A549 (cell line): ENCODE measurements at regions not wholly inside any gene's neighbourhood (a gene's known extent, or its start where the extent isn't known, plus 50 kb on each side); places are given as distances from the start of the nearest gene placed in this dataset.

Source experiments
- ATAC-seq, 2 experiments: fragments of 200-7000 bp in 1 of 2; fragments of >200 bp in 1 of 2; cut with Nextera tagmentation in 1 of 2; cut with Tn5 transposase in 1 of 2; 3 replicates each; pipeline versions ENCODE4 v1.8.0 to v1.9.1; 2018 to 2020; ENCODE audit warnings: mild to moderate bottlenecking in 1 of 2, moderate library complexity in 1 of 2
- CTCF ChIA-PET: fragments of 300-600 bp; sonication (Branson Sonifier 250); formaldehyde crosslinking; extraction: SDS; loops from one replicate; lab custom pipeline; 2021; ENCODE audit warnings: antibody characterized with exemption, inconsistent platforms; lab: Yijun Ruan, JAX
- POLR2A ChIA-PET: fragments of 350-600 bp; formaldehyde crosslinking; extraction: SDS; loops from one replicate; lab custom pipeline; 2021; ENCODE audit warnings: antibody characterized with exemption, inconsistent platforms; lab: Yijun Ruan, JAX
- DNase-seq, 2 experiments: peaks; one replicate each; pipeline versions ENCODE4 v3.0.0 to v3.0.0-alpha.2; 2011 to 2016; ENCODE audit warnings: low read depth in 1 of 2, low spot score in 1 of 2
- FAIRE-seq: peaks from 2 replicates; lab custom pipeline; 2011; peaks lifted over from hg19 to GRCh38; lab: Jason Lieb, UNC
- H3K27ac ChIP-seq, 2 experiments: fragments of >200 bp; sonication (Bioruptor Twin); formaldehyde crosslinking; 3 replicates each; pipeline ENCODE4 v1.5.1; 2016 to 2017
- H3K4me1 ChIP-seq: fragments of >200 bp; sonication (Bioruptor Twin); formaldehyde crosslinking; 3 replicates; pipeline ENCODE4 v1.6.1; 2016
- H3K4me2 ChIP-seq: fragments of >200 bp; sonication (Bioruptor Twin); formaldehyde crosslinking; 3 replicates; pipeline ENCODE4 v1.6.1; 2016
- H3K4me3 ChIP-seq: fragments of >200 bp; sonication (Bioruptor Twin); formaldehyde crosslinking; 3 replicates; pipeline ENCODE4 v1.5.1; 2016
- H3K9me3 ChIP-seq: fragments of >200 bp; sonication (Bioruptor Twin); formaldehyde crosslinking; 3 replicates; pipeline ENCODE4 v1.6.1; 2016
- CBX2 ChIP-seq: fragments of 200-600 bp; sonication (generic); IDR thresholded peaks from 2 replicates; pipeline ENCODE4 v1.6.1; 2016; ENCODE audit warnings: low read depth, mild to moderate bottlenecking, borderline replicate concordance
- E2F6 ChIP-seq: IDR thresholded peaks from 2 replicates; pipeline ENCODE4 v1.6.1; 2012; ENCODE audit warnings: low read depth, borderline replicate concordance
- ESRRA ChIP-seq: fragments of 150-350 bp; IDR thresholded peaks from 2 replicates; pipeline ENCODE4 v1.6.1; 2014; ENCODE audit warnings: mild to moderate bottlenecking, low read length, borderline replicate concordance
- FOSL2 ChIP-seq, 2 experiments: fragments of 450-650 bp in 1 of 2; fragments of >200 bp in 1 of 2; sonication (Bioruptor Twin) in 1 of 2; formaldehyde crosslinking; IDR thresholded peaks; 2 replicates each; pipeline versions ENCODE4 v1.5.0 to v1.6.1; 2016 to 2020; ENCODE audit warnings: mild to moderate bottlenecking in 1 of 2, moderate library complexity in 1 of 2
- FOXS1 ChIP-seq: fragments of 250-450 bp; sonication (Bioruptor Pico); IDR thresholded peaks from 2 replicates; pipeline ENCODE4 v1.5.0; 2020; ENCODE audit warnings: mild to moderate bottlenecking, moderate library complexity
- HES2 ChIP-seq: fragments of >200 bp; sonication (Bioruptor Twin); formaldehyde crosslinking; IDR thresholded peaks from 2 replicates; pipeline ENCODE4 v1.6.1; 2016
- HOXB5 ChIP-seq: fragments of 250-450 bp; sonication (Bioruptor Pico); IDR thresholded peaks from 2 replicates; pipeline ENCODE4 v1.5.0; 2020; ENCODE audit warnings: mild to moderate bottlenecking, moderate library complexity
- MAFK ChIP-seq: fragments of 450-650 bp; IDR thresholded peaks from 2 replicates; pipeline ENCODE4 v1.6.1; 2014; ENCODE audit not compliant: partially characterized antibody
- NPAS2 ChIP-seq: fragments of 250-450 bp; sonication (Bioruptor Pico); IDR thresholded peaks from 2 replicates; pipeline ENCODE4 v1.8.0; 2022; ENCODE audit warnings: mild to moderate bottlenecking, moderate library complexity, borderline replicate concordance
- NR3C1 ChIP-seq: fragments of >200 bp; sonication (Bioruptor Twin); formaldehyde crosslinking; IDR thresholded peaks from 3 replicates; pipeline ENCODE4 v1.6.1; 2017
- POLR2A ChIP-seq: IDR thresholded peaks from 2 replicates; pipeline ENCODE4 v1.6.1; 2012; ENCODE audit warnings: mild to moderate bottlenecking, low read length
- POLR2AphosphoS2 ChIP-seq: conservative IDR thresholded peaks from 2 replicates; pipeline ENCODE4 v1.6.1; 2012; ENCODE audit warnings: low read length, improper control_type of control experiment, inconsistent platforms
- RAD21 ChIP-seq, 2 experiments: fragments of >200 bp in 1 of 2; sonication (Bioruptor Twin) in 1 of 2; formaldehyde crosslinking in 1 of 2; IDR thresholded peaks in 1 of 2; conservative IDR thresholded peaks in 1 of 2; 2 replicates in 1 of 2; 3 replicates in 1 of 2; pipeline ENCODE4 v1.6.1; 2012 to 2018; ENCODE audit warnings: inconsistent platforms in 1 of 2
- RFX5 ChIP-seq: fragments of 450-650 bp; IDR thresholded peaks from 2 replicates; pipeline ENCODE4 v1.7.1; 2014; ENCODE audit warnings: antibody characterized with exemption, mild to moderate bottlenecking, moderate library complexity
- SREBF2 ChIP-seq: fragments of 450-650 bp; IDR thresholded peaks from 2 replicates; pipeline ENCODE4 v1.6.1; 2014; ENCODE audit warnings: mild to moderate bottlenecking, moderate library complexity
- TFCP2L1 ChIP-seq: fragments of 250-450 bp; sonication (Bioruptor Pico); IDR thresholded peaks from 2 replicates; pipeline ENCODE4 v1.5.0; 2021; ENCODE audit warnings: mild to moderate bottlenecking
- TP53 ChIP-seq: fragments of 250-450 bp; sonication (Bioruptor Pico); IDR thresholded peaks from 2 replicates; pipeline ENCODE4 v1.5.0; 2021; ENCODE audit warnings: mild to moderate bottlenecking, moderate library complexity
- ZSCAN20 ChIP-seq: fragments of 250-450 bp; sonication (Bioruptor Pico); IDR thresholded peaks from 2 replicates; pipeline ENCODE4 v1.8.0; 2022; ENCODE audit warnings: mild to moderate bottlenecking, moderate library complexity
- WGBS: methylation state at CpG from one replicate; pipeline ENCODE4 v1.1.6; 2017; ENCODE audit errors: missing lambda C conversion rate; 5-methylcytosine and 5-hydroxymethylcytosine counted together
- TF ChIP-seq, protein P1 (sequence below): fragments of 150-350 bp; IDR thresholded peaks from 2 replicates; pipeline ENCODE4 v1.6.1; 2014; ENCODE audit warnings: low read depth, mild to moderate bottlenecking, low read length
- TF ChIP-seq, protein P2 (sequence below): fragments of >200 bp; sonication (Bioruptor Twin); formaldehyde crosslinking; IDR thresholded peaks from 3 replicates; pipeline ENCODE4 v1.5.1; 2016

DNA sequence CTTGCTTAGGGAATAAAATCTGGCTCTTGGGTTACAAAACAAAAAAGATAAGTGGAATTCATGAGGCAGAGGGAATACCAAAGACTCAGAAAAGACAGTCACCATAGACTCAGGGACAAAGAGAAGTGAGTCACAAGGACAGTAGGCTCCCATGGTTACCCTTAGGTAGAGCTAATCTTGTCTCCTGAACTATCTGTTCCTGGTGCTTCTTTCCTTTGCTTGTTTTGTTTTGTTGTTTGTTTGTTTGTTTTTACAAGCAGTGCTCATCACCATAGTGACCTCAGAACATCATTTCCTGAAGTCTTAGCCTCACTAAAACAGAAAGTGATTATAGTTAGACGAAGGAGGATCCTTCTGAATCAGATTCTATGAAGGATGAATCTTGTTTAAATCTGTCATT, 142.3 kb upstream of the SOX21 start (continued):
- TF ChIP-seq TFCP2L1 (CRISPR knock-in tag) (no peak), HES2 (no peak)
- TF ChIP-seq, all 56 proteins: peak for 0

GRCh38 chr13:94851576-94851975, 139.2 kb upstream of the SOX21 start:
- Histone ChIP-seq H3K27ac (no peak overlapping the region), H3K4me3 (no peak overlapping the region), H3K9me3 (no peaks in the 10 kb centered on the region), H3K4me2 (no peak overlapping the region), H3K4me1 (no peaks in the 10 kb centered on the region)
- no peak for FAIRE-seq
- no peak for ATAC-seq
- ChIA-PET POLR2A (no interaction called here), CTCF (no interaction called here)
- TF ChIP-seq POLR2AphosphoS2 (no peak), HOXB5 (CRISPR knock-in tag) (no peak), ESRRA (no peak), TFCP2L1 (CRISPR knock-in tag) (no peak), E2F6 (no peak), ZSCAN20 (CRISPR knock-in tag) (no peak), TP53 (no peak), SREBF2 (no peak), POLR2A (no peak), NPAS2 (CRISPR knock-in tag) (no peak), RAD21 (conservative IDR thresholded peaks at IDR 0.05 in 1 of 2, IDR thresholded peaks at IDR 0.05 in 1 of 2) (no peak), RFX5 (no peak), MAFK (no peak), FOXS1 (no peak)
- TF ChIP-seq, protein P1, sequence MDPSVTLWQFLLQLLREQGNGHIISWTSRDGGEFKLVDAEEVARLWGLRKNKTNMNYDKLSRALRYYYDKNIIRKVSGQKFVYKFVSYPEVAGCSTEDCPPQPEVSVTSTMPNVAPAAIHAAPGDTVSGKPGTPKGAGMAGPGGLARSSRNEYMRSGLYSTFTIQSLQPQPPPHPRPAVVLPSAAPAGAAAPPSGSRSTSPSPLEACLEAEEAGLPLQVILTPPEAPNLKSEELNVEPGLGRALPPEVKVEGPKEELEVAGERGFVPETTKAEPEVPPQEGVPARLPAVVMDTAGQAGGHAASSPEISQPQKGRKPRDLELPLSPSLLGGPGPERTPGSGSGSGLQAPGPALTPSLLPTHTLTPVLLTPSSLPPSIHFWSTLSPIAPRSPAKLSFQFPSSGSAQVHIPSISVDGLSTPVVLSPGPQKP = no peak
- TF ChIP-seq, protein P2, sequence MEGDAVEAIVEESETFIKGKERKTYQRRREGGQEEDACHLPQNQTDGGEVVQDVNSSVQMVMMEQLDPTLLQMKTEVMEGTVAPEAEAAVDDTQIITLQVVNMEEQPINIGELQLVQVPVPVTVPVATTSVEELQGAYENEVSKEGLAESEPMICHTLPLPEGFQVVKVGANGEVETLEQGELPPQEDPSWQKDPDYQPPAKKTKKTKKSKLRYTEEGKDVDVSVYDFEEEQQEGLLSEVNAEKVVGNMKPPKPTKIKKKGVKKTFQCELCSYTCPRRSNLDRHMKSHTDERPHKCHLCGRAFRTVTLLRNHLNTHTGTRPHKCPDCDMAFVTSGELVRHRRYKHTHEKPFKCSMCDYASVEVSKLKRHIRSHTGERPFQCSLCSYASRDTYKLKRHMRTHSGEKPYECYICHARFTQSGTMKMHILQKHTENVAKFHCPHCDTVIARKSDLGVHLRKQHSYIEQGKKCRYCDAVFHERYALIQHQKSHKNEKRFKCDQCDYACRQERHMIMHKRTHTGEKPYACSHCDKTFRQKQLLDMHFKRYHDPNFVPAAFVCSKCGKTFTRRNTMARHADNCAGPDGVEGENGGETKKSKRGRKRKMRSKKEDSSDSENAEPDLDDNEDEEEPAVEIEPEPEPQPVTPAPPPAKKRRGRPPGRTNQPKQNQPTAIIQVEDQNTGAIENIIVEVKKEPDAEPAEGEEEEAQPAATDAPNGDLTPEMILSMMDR = no peak
- DNase-seq = no peak
- 46% methylated on average over 1 of the region's 1 CpG for WGBS

GRCh38 chr13:94849254-94849653, 136.9 kb upstream of the SOX21 start:
- no peaks in the 10 kb centered on the region for H3K4me1 ChIP-seq
- ChIA-PET POLR2A (no interaction called here), CTCF (interaction anchor here (1.1 kb wide), 1 partner anchor 47 kb away, joined by 3 read pairs; no protein-coding TSS in a partner anchor)
- TF ChIP-seq POLR2A (no peak), NR3C1 (no peak), FOSL2 (IDR thresholded peaks at IDR 0.05) (no peak), FOSL2 (CRISPR knock-in tag; IDR thresholded peaks at IDR 0.05) (0 out of 2 replicates have a peak, but pooled peaks have one; percentile 5), CBX2 (no peak), TP53 (no peak)
- TF ChIP-seq, protein P1 = no peak
- WGBS = 4% methylated on average over 1 of the region's 1 CpG
- no peak overlapping the region for H3K4me2 ChIP-seq
- H3K27ac ChIP-seq = no peak overlapping the region
- FAIRE-seq = no peak
- no peak for DNase-seq
- H3K4me3 ChIP-seq = no peak overlapping the region
- ATAC-seq = no peak
- H3K9me3 ChIP-seq = no peaks in the 10 kb centered on the region
